DMS153 (cell line): ENCODE measurements at regions not wholly inside any gene's neighbourhood (a gene's known extent, or its start where the extent isn't known, plus 50 kb on each side); places are given as distances from the start of the nearest gene placed in this dataset.
"Not testable (repeated sequence)": the region's sequence is repeated elsewhere in the genome, so short reads cannot be mapped to it uniquely, and the experiment has no call there.

Experiments
- DNase-seq: peaks from one replicate; lab custom pipeline; 2025; lab: John Stamatoyannopoulos, UW

DNA sequence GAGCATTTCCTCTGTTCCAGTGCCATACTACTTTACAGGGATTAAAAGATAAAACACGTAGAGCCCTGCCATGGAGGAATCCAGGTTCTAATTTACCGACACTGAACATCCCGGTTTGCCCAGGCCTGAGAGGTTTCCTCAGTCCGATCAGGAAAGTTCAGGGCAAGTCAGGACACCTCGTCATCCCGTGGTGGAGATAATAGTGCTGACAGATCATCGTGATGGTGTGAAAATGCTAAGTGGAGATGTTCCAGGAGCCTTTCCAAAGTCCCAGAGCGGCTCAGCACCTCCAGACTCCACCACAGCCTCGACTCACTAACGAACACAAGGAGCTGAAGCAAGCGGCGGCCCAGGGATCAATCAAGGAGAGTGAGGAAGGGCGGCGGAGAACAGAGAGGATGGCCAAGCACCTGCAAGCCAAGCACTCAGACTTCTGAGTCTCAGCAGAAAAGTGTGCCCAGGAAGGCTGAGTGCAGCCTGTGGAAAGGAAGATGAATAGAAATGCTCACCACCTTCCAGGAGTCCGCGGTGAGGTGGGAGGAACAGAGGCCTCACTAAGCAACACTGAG, 103.7 kb upstream of the VWC2 start:
- no peak for DNase-seq

DNA sequence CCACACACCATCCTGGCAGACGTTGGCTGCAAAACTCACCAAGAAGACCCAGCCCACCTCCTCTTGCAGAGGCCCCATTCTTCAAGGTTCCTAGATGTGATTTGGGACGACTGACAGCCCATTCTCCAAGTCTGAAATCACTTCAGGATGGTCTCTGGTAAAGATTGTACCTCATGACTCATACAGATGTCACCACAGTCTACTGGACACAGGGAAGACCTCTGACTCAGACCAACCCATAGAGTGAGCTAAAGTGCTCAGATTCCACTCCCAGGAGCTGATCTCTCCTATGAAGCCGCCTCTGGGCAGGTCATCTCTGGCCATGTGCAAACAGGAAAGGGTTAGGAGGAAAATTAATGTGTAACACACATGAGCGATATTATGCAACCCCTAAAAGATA, 102.4 kb upstream of the VWC2 start:
- DNase-seq: no peak

DNA sequence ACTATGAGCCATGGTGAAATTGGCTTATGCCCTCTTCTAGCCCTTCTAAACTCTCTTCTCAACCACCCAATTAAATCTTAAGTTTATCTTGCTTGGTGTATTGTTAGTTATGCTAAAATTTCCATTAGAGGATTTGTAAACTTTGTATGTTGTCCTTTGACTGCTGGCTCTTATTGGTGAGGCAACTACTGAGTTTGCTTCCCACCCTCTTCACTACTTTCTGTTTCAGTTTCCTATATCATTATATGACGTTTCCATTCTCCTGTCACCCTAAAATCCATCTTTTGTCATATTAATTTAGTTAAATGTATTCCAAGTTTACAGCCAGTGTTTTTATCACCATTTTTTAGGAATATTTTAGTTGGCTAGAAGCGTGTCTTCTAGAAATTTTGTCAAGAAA, 80.9 kb upstream of the VWC2 start:
- no peak for DNase-seq

GRCh38 chr7:49695971-49696370, 77.5 kb upstream of the VWC2 start:
- no peak for DNase-seq

- no peak for DNase-seq
Observed at GRCh38 chr7:49700841-49701240, 72.6 kb upstream of the VWC2 start.

- no peak for DNase-seq
Observed at GRCh38 chr7:49702099-49702498, 71.3 kb upstream of the VWC2 start.

GRCh38 chr7:49703337-49703736, 70.1 kb upstream of the VWC2 start:
- no peak for DNase-seq

DNA sequence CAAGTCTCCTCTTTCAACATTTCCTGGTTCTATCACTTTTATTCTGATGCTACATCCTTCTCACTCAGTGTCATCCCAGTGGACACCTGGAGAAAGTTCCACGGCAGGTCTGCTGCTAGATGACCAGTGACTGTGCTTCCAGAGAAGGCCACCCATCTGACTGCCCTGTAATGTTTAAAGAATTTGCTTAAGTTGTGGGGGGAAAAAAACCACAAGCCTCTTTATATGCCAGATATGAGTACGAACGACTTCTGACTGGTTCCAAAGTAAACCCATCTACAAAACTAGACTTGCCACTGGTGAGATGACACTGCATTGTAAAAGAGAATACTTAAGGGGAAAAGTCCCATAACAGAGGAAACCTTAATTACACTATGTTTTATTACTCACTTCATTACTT, 69.6 kb upstream of the VWC2 start:
- no peak for DNase-seq

DNA sequence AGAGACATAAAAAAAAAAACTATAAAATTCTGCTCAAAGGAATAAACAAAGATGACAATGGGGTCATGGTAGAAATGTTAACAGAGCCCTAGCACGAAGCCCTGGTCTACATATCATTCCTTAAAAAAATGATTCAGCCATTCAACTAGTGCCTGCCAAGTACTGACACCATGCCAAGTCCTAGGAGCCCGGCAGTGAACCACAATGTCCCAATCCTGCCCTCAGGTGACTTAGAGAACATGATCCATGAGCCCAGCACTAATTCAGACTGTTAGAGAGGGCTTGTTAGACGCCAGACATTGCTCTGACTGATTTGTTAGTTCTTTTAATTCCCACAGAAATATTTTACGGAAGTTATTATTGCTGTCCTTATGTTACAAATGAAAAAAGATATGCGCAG, 67.3 kb upstream of the VWC2 start:
- no peak for DNase-seq

DNA sequence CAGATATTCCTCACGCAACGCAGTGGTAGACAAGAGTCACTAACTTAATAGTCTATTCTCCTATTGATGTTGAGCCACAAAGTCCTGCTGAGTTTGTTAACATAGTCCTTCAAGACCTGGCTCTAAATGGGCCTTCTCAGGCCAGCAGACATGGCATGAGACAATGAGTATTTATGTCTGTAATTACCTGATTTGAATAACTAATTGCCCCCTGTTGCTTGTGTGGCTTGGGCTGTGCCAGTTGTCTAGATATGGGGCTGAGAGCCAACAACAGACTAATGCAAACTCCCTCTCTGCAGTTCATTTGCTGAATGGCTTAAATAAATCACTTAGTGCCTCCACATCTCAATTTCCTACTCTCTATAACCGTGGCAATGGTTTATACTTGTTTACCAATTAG, 65.5 kb upstream of the VWC2 start:
- no peak for DNase-seq

GRCh38 chr7:49708590-49708989, 64.8 kb upstream of the VWC2 start:
- no peak for DNase-seq

- DNase-seq: not testable (repeated sequence)
Observed at GRCh38 chr7:49711072-49711723, 62.2 kb upstream of the VWC2 start.

DNA sequence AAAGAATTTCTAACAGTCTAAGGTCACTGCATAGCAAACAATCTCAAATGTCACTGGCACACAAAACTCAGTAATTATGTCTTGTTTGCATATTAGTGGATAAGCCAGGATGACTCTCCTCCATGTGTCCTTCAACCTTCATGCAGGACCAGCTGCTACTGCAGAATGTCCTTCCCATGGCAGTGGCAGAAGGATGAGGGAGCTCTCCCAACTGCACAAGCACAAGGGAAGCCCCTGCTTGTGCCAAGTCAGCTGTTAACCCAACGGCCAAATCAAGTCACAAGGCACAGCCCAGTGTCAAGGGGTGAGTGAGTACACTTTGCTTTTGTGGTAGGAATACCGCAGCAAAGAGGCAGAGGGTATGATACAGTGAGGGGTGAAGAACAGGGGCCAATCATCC, 59.3 kb upstream of the VWC2 start:
- DNase-seq: no peak

DNA sequence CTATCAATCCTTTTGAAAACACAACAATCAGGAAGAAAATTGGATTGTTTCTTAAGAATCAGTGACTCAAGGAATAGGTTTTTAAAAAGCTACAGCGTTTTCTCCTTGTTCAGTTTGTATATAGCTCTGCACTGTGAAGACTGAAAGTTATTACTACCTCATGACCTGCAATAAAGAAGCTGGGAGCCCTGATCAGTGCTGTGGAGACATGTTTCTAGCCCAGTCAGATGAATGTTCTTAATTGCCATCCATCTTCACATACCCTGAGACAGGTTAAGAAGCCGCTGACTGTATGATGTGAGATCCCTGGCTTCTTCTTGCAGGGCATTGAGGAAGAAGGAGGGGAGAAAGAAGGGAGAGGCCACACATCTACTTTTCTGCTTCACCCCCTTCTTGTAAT, 58.0 kb upstream of the VWC2 start:
- DNase-seq: no peak

- no peak for DNase-seq
Observed at GRCh38 chr7:49717547-49717946, 55.9 kb upstream of the VWC2 start.

GRCh38 chr7:49718760-49719159, 54.7 kb upstream of the VWC2 start:
- no peak for DNase-seq

DNA sequence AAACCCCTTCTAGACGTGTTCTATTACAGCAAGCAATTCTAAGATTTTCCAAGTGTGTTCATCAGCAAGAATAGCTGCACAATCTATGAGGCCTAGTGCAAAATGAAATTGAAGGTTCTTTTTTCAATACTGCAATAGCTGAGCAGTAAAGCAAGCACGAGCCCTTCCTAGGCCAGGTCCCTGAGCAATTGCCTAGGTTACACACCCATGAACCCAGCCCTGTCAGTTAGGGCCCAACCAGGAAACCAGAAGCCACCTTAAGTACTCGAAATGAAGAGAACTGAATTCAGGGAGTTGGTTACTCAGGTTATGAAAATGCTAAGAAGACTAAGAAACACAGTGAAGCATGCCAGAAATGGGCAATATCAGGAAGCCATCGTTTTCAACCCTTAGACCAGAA, 52.0 kb upstream of the VWC2 start:
- DNase-seq: no peak
